Endodermal cell (in vitro differentiated cells): ENCODE measurements at regions not wholly inside any gene's neighbourhood (a gene's known extent, or its start where the extent isn't known, plus 50 kb on each side); places are given as distances from the start of the nearest gene placed in this dataset.
A peak's percentile ranks its signal among the peaks of the same experiment; 100 is the strongest.

Experiments used
- DNase-seq: peaks from one replicate; pipeline ENCODE4 v3.0.0-alpha.2; 2017
- H3K27ac ChIP-seq: 2 replicates; pipeline ENCODE4 v1.5.1; 2013; ENCODE audit warnings: mild to moderate bottlenecking, low read depth, low read length, moderate library complexity
- H3K27me3 ChIP-seq: 2 replicates; pipeline ENCODE4 v1.6.1; 2013; ENCODE audit warnings: mild to moderate bottlenecking, low read length, moderate library complexity; ENCODE audit not compliant: insufficient read depth, control insufficient read depth, poor library complexity, severe bottlenecking
- H3K36me3 ChIP-seq: 2 replicates; pipeline ENCODE4 v1.7.0; 2013; ENCODE audit warnings: mild to moderate bottlenecking, low read length, moderate library complexity; ENCODE audit not compliant: control insufficient read depth, insufficient read depth
- H3K4me1 ChIP-seq: one replicate; pipeline ENCODE4 v1.7.0; 2013; ENCODE audit warnings: low read length; ENCODE audit not compliant: control insufficient read depth, insufficient read depth
- H3K4me3 ChIP-seq: 2 replicates; pipeline ENCODE4 v1.5.1; 2013; ENCODE audit warnings: mild to moderate bottlenecking, low read length, moderate library complexity
- H3K9ac ChIP-seq: 2 replicates; pipeline ENCODE4 v1.6.1; 2013; ENCODE audit warnings: mild to moderate bottlenecking, low read length, moderate library complexity; ENCODE audit not compliant: poor library complexity, severe bottlenecking; ENCODE audit errors: extremely low read depth
- H3K9me3 ChIP-seq: 2 replicates; pipeline ENCODE4 v1.6.1; 2013; ENCODE audit warnings: mild to moderate bottlenecking, low read length, moderate library complexity; ENCODE audit not compliant: control insufficient read depth
- H3K27ac Mint-ChIP-seq: 2 replicates; pipeline ENCODE4 v1.8.0; 2020; ENCODE audit warnings: mixed read lengths
- H3K27me3 Mint-ChIP-seq: 2 replicates; pipeline ENCODE4 v1.8.0; 2021; ENCODE audit warnings: mild to moderate bottlenecking, mixed read lengths; ENCODE audit not compliant: insufficient read depth
- H3K36me3 Mint-ChIP-seq: 2 replicates; pipeline ENCODE4 v1.8.0; 2020; ENCODE audit warnings: low read depth, mixed read lengths
- H3K4me1 Mint-ChIP-seq: 2 replicates; pipeline ENCODE4 v1.8.0; 2020; ENCODE audit warnings: mixed read lengths
- H3K4me3 Mint-ChIP-seq: 2 replicates; pipeline ENCODE4 v1.8.0; 2020; ENCODE audit warnings: mild to moderate bottlenecking, moderate library complexity, mixed read lengths
- H3K9me3 Mint-ChIP-seq: 2 replicates; pipeline ENCODE4 v1.8.0; 2020; ENCODE audit warnings: mild to moderate bottlenecking, mixed read lengths
- WGBS, 2 experiments: methylation state at CpG; one replicate each; pipeline versions ENCODE4 v1.1.5 to v1.1.7; 2013; ENCODE audit warnings: missing lambda C conversion rate in 2 of 2, mixed read lengths in 1 of 2; ENCODE audit not compliant: insufficient coverage in 1 of 2, insufficient read length in 1 of 2; 5-methylcytosine and 5-hydroxymethylcytosine counted together
- TF ChIP-seq, protein P1 (sequence below): fragments of 200-600 bp; sonication (generic); conservative IDR thresholded peaks from 2 replicates; pipeline ENCODE4 v1.5.0; 2021; ENCODE audit warnings: antibody characterized with exemption, mild to moderate bottlenecking

DNA sequence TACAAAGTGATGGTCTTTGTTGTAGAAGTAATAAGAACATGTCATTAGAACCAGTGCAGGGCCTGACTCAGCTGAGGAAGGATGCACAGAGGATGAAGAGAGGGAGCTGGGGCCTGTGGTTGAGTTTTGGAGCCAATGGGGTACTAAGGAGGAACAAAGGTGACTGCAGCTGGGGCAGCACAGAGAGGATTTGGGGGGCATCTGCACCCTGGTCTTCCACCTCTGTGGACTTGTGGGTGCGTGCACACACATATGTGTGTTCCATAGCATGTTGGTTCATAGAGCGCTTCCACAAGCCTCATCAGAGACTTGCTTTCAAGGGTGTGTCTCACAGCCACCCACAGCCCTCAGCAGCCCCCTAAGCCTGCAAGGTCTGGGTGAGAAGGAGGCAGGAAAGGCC is 650.3 kb upstream of the MGMT start:
- Histone ChIP-seq H3K4me1 (no peaks in the 10 kb centered on the region), H3K27me3 (peaks cover 6% of the 10 kb centered on the region), H3K36me3 (no peaks in the 10 kb centered on the region), H3K9ac (no peak overlapping the region), H3K9me3 (no peaks in the 10 kb centered on the region), H3K27ac (no peak overlapping the region), H3K4me3 (no peak overlapping the region)
- TF ChIP-seq, protein P1, sequence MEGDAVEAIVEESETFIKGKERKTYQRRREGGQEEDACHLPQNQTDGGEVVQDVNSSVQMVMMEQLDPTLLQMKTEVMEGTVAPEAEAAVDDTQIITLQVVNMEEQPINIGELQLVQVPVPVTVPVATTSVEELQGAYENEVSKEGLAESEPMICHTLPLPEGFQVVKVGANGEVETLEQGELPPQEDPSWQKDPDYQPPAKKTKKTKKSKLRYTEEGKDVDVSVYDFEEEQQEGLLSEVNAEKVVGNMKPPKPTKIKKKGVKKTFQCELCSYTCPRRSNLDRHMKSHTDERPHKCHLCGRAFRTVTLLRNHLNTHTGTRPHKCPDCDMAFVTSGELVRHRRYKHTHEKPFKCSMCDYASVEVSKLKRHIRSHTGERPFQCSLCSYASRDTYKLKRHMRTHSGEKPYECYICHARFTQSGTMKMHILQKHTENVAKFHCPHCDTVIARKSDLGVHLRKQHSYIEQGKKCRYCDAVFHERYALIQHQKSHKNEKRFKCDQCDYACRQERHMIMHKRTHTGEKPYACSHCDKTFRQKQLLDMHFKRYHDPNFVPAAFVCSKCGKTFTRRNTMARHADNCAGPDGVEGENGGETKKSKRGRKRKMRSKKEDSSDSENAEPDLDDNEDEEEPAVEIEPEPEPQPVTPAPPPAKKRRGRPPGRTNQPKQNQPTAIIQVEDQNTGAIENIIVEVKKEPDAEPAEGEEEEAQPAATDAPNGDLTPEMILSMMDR = no peak
- Mint-ChIP-seq H3K27ac (no peak overlapping the region), H3K4me1 (peaks cover 2% of the 10 kb centered on the region), H3K9me3 (no peaks in the 10 kb centered on the region), H3K27me3 (no peaks in the 10 kb centered on the region), H3K36me3 (no peaks in the 10 kb centered on the region), H3K4me3 (no peak overlapping the region)
- DNase-seq = no peak
- 88% methylated on average over 2 of the region's 2 CpGs; no CpG with 5 or more reads in 1 of the 2 experiments for WGBS, 2 experiments

DNA sequence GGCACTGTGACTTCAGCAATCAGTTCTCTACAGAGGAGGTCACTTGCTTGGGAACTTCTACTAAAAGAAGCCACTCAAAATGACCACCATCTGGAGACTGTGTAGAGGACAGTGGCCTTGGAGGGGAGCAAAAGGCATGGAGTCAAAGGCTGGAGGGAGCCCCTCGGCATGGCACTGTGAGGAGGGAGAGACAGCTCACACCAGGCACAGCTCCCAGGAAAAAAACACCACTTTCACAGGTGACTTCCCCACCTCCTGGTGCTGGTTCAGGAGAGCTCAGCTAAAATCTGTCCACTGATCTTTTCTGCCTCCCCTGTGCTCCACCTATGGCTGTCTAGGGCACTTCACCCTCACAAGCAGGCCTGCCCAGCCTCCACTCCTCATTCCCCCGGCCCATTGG is 649.4 kb upstream of the MGMT start:
- H3K9me3 ChIP-seq = no peaks in the 10 kb centered on the region
- H3K4me1 ChIP-seq = no peaks in the 10 kb centered on the region
- no peak for DNase-seq
- H3K27me3 ChIP-seq = peaks cover 6% of the 10 kb centered on the region
- H3K9ac ChIP-seq = no peak overlapping the region
- H3K36me3 Mint-ChIP-seq = no peaks in the 10 kb centered on the region
- H3K4me3 ChIP-seq = no peak overlapping the region
- no peaks in the 10 kb centered on the region for H3K36me3 ChIP-seq
- no peaks in the 10 kb centered on the region for H3K9me3 Mint-ChIP-seq
- no peak overlapping the region for H3K4me3 Mint-ChIP-seq
- TF ChIP-seq, protein P1 = peak; percentile 31
- WGBS, 2 experiments = 71 to 100% methylated on average over 1 to 2 of the region's 2 CpGs
- no peak overlapping the region for H3K27ac Mint-ChIP-seq
- H3K27ac ChIP-seq = no peak overlapping the region
- peaks cover 2% of the 10 kb centered on the region for H3K4me1 Mint-ChIP-seq
- H3K27me3 Mint-ChIP-seq = no peaks in the 10 kb centered on the region

DNA sequence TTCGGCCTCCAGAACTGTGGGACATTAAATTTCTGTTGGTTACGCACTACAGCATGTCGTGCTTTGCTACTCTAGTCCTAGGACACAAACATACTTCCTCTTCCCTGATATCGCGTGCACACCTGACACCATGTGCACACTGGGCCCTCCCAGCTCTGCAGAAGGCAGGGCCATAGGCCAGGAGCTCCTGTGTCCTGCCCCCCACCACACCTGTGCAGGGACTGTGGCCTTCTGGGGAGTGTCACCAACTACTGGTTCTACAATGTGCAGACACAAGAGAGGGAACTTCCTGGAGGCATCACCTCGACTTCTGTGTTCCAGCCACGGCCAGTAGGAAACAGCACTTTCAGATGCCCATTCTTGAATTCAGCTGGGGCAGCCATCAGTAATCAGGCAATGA is 646.4 kb upstream of the MGMT start:
- Histone ChIP-seq H3K36me3 (no peaks in the 10 kb centered on the region), H3K4me1 (no peaks in the 10 kb centered on the region), H3K9ac (no peak overlapping the region), H3K4me3 (no peak overlapping the region), H3K27me3 (peaks cover 6% of the 10 kb centered on the region), H3K9me3 (no peaks in the 10 kb centered on the region), H3K27ac (no peak overlapping the region)
- Mint-ChIP-seq H3K27me3 (peaks cover 4% of the 10 kb centered on the region), H3K36me3 (no peaks in the 10 kb centered on the region), H3K27ac (no peak overlapping the region), H3K4me3 (no peak overlapping the region), H3K4me1 (no peaks in the 10 kb centered on the region), H3K9me3 (no peaks in the 10 kb centered on the region)
- TF ChIP-seq, protein P1 = no peak
- WGBS, 2 experiments = 68 to 77% methylated on average over 7 of the region's 7 CpGs
- DNase-seq = no peak
